K562 (cell line): ENCODE measurements at regions not wholly inside any gene's neighbourhood (a gene's known extent, or its start where the extent isn't known, plus 50 kb on each side); places are given as distances from the start of the nearest gene placed in this dataset.

Experiments
- ATAC-seq: fragments of 200-7000 bp; cut with Tn5 transposase; 3 replicates; pipeline ENCODE4 v1.9.1; 2020; ENCODE audit warnings: moderate library complexity
- BruUV-seq: library from RNA; stranded (reverse); fragments of 400-500 nt; replicated peaks from 2 replicates; lab custom pipeline; 2021; lab: Mats Ljungman, UMichigan
- CTCF ChIA-PET: fragments of 300-600 bp; formaldehyde crosslinking; extraction: SDS; loops from one replicate; lab custom pipeline; 2021; ENCODE audit warnings: low intra/inter-chr PET ratio; lab: Yijun Ruan, JAX
- POLR2A ChIA-PET: fragments of 300-600, 350-650 bp; sonication (Branson Sonifier 250); formaldehyde crosslinking; extraction: SDS; loops from one replicate; lab custom pipeline; 2021; ENCODE audit warnings: antibody characterized with exemption, inconsistent platforms; lab: Yijun Ruan, JAX
- DNase-seq, 4 experiments: peaks; one replicate each; pipeline versions ENCODE4 v3.0.0 to v3.0.0-alpha.2; 2011 to 2018; ENCODE audit warnings: low spot score in 3 of 4, mixed read lengths in 3 of 4; ENCODE audit errors: extremely low read depth in 1 of 4
- FAIRE-seq: peaks from 2 replicates; lab custom pipeline; 2011; peaks lifted over from hg19 to GRCh38; lab: Jason Lieb, UNC
- H2AFZ ChIP-seq: 2 replicates; pipeline ENCODE4 v1.6.0; 2011; ENCODE audit warnings: low read depth, low read length, control low read depth, inconsistent platforms
- H3K27ac ChIP-seq: fragments of 200-600 bp; 3 replicates; pipeline ENCODE4 v1.8.0; 2011; ENCODE audit warnings: low read depth, mild to moderate bottlenecking, control low read depth, inconsistent platforms, low read length, moderate library complexity, mixed read lengths; ENCODE audit errors: extremely low read depth
- H3K27me3 ChIP-seq, 2 experiments: fragments of 300-600 bp in 1 of 2; 2 replicates in 1 of 2; 3 replicates in 1 of 2; pipeline versions ENCODE4 v1.6.0 to v1.8.0; 2011; ENCODE audit warnings: inconsistent platforms in 2 of 2, low read length in 2 of 2, mild to moderate bottlenecking in 1 of 2, mixed read lengths in 1 of 2, moderate library complexity in 1 of 2; ENCODE audit not compliant: control insufficient read depth in 2 of 2, insufficient read depth in 2 of 2
- H3K36me3 ChIP-seq: fragments of 300-600 bp; 3 replicates; pipeline ENCODE4 v1.8.0; 2011; ENCODE audit warnings: mild to moderate bottlenecking, low read length, inconsistent platforms; ENCODE audit not compliant: control insufficient read depth, insufficient read depth
- H3K4me1 ChIP-seq, 2 experiments: fragments of 200-600 bp in 1 of 2; replicated peaks in 1 of 2; 2 replicates in 1 of 2; 3 replicates in 1 of 2; pipeline versions ENCODE4 v1.5.1 to v1.8.0; 2011; ENCODE audit warnings: inconsistent platforms in 2 of 2, low read length in 2 of 2, mild to moderate bottlenecking in 1 of 2, mixed read lengths in 1 of 2, moderate library complexity in 1 of 2; ENCODE audit not compliant: control insufficient read depth in 2 of 2, insufficient read depth in 2 of 2
- H3K4me2 ChIP-seq: 2 replicates; pipeline ENCODE4 v1.6.1; 2011; ENCODE audit warnings: low read length, control low read depth, inconsistent platforms, mixed read lengths; ENCODE audit not compliant: insufficient read depth
- H3K4me3 ChIP-seq: fragments of 200-600 bp; sonication (generic), shearing (Covaris generic); 2 replicates; pipeline ENCODE4 v1.5.1; 2016; ENCODE audit warnings: control low read depth, inconsistent platforms
- H3K79me2 ChIP-seq: fragments of 200-600 bp; 3 replicates; pipeline ENCODE4 v1.8.0; 2011; ENCODE audit warnings: low read length, inconsistent platforms; ENCODE audit not compliant: control insufficient read depth, insufficient read depth
- H3K9ac ChIP-seq, 2 experiments: 2 replicates each; pipeline versions ENCODE4 v1.6.0 to v1.6.1; 2011; ENCODE audit warnings: low read depth in 2 of 2, low read length in 2 of 2, control low read depth in 1 of 2, inconsistent platforms in 1 of 2, mild to moderate bottlenecking in 1 of 2, mixed read lengths in 1 of 2; ENCODE audit not compliant: insufficient read depth in 1 of 2
- H3K9me1 ChIP-seq: one replicate; pipeline ENCODE4 v1.6.0; 2011; ENCODE audit warnings: inconsistent platforms, mild to moderate bottlenecking, low read length, moderate library complexity; ENCODE audit not compliant: control insufficient read depth, insufficient read depth
- H3K9me3 ChIP-seq: replicated peaks from 2 replicates; pipeline ENCODE4 v1.5.1; 2011; ENCODE audit warnings: low read depth, low read length, inconsistent platforms; ENCODE audit not compliant: control insufficient read depth, insufficient read depth
- H4K20me1 ChIP-seq: replicated peaks from 2 replicates; pipeline ENCODE4 v1.6.1; 2011; ENCODE audit warnings: low read length, inconsistent platforms, mixed read lengths; ENCODE audit not compliant: control insufficient read depth, insufficient read depth
- BHLHE40 ChIP-seq: IDR thresholded peaks from 2 replicates; pipeline ENCODE4 v1.6.1; 2011; ENCODE audit warnings: low read length, improper control_type of control experiment
- DMBX1 ChIP-seq: fragments of 250-450 bp; sonication (Bioruptor Pico); IDR thresholded peaks from 2 replicates; pipeline ENCODE4 v1.8.0; 2022; ENCODE audit warnings: inconsistent platforms, mild to moderate bottlenecking, moderate library complexity, borderline replicate concordance
- HNRNPH1 ChIP-seq: fragments of 200-400 bp; formaldehyde crosslinking; optimal IDR thresholded peaks from 2 replicates; pipeline ENCODE3; 2017; ENCODE audit warnings: low read depth, mild to moderate bottlenecking, low read length, moderate library complexity
- NFIC ChIP-seq: fragments of 450-650 bp; IDR thresholded peaks from 2 replicates; pipeline ENCODE4 v1.6.1; 2017; ENCODE audit warnings: mild to moderate bottlenecking, inconsistent platforms
- NR4A1 ChIP-seq, 2 experiments: fragments of 250-450 bp in 1 of 2; fragments of 450-650 bp in 1 of 2; sonication (Bioruptor Pico) in 1 of 2; IDR thresholded peaks; 2 replicates each; pipeline versions ENCODE4 v1.4.0 to v1.6.1; 2016 to 2020; ENCODE audit warnings: mild to moderate bottlenecking in 2 of 2, missing compliant biosample characterization in 1 of 2, missing genetic modification characterization in 1 of 2, moderate library complexity in 1 of 2
- POLR2G ChIP-seq: fragments of 200-400 bp; formaldehyde crosslinking; IDR thresholded peaks from 2 replicates; pipeline ENCODE4 v1.6.1; 2017; ENCODE audit warnings: low read depth, mild to moderate bottlenecking, antibody characterized with exemption, low read length, moderate library complexity
- RBM34 ChIP-seq: fragments of 200-400 bp; formaldehyde crosslinking; IDR thresholded peaks from 2 replicates; pipeline ENCODE4 v1.6.1; 2018; ENCODE audit warnings: low read length, borderline replicate concordance; ENCODE audit not compliant: insufficient read depth
- SIN3A ChIP-seq, 2 experiments: fragments of 150-350 bp in 1 of 2; IDR thresholded peaks; 2 replicates each; pipeline ENCODE4 v1.6.1; 2011 to 2016; ENCODE audit warnings: borderline replicate concordance in 2 of 2, low read depth in 2 of 2, low read length in 2 of 2, mild to moderate bottlenecking in 2 of 2, moderate library complexity in 2 of 2; ENCODE audit not compliant: control insufficient read depth in 1 of 2
- TBP ChIP-seq: optimal IDR thresholded peaks from 2 replicates; pipeline ENCODE3; 2011; ENCODE audit warnings: low read depth, low read length, improper control_type of control experiment
- ZNF780A ChIP-seq: fragments of 250-450 bp; sonication (Bioruptor Pico); IDR thresholded peaks from 2 replicates; pipeline ENCODE4 v1.5.0; 2021; ENCODE audit warnings: mild to moderate bottlenecking
- WGBS: fragments of 100-300 bp; shearing (Covaris generic); methylation state at CpG from one replicate; pipeline ENCODE4 v1.1.6; 2016; ENCODE audit warnings: low coverage, mixed read lengths; ENCODE audit not compliant: insufficient coverage; ENCODE audit errors: missing lambda C conversion rate; 5-methylcytosine and 5-hydroxymethylcytosine counted together
- in situ Hi-C: fragments of 300-500 bp; cut with MboI; formaldehyde crosslinking; loops from 4 replicates; pipeline ENCODE4 v1.15.0; 2018; ENCODE audit warnings: inconsistent platforms, mixed read lengths
- intact Hi-C: fragments of 100-400 bp; cut with micrococcal nuclease; formaldehyde crosslinking; loops from 2 replicates; pipeline ENCODE4 v1.14.2; 2022
- TF ChIP-seq, protein P1 (sequence below): fragments of 250-450 bp; sonication (Bioruptor Pico); IDR thresholded peaks from 2 replicates; pipeline ENCODE4 v1.4.0; 2020; ENCODE audit warnings: mild to moderate bottlenecking, moderate library complexity

DNA sequence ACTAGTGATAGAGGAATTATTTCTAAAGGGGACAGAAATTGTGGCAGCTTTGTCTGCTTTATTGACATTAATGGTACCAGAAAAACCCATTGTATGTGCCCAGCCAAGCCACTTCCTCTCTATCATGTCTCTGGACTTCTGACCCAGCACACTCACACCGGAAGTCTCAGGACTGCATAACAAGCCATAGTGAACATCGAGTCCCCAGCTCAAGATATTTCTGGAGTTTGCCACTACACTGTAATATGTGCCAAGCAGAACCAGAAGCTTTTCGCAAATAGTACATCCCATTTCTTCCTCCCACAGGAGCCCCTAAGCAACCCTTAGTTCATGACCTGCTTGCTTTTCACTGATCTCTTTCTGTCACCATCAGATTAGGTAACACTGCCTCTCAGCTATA is 187.4 kb upstream of the GHR start (continued):
- TF ChIP-seq NR4A1 (CRISPR knock-in tag; IDR thresholded peaks at IDR 0.05) (no peak), NR4A1 (tag; IDR thresholded peaks at IDR 0.05) (no peak), ZNF780A (CRISPR knock-in tag) (no peak), TBP (no peak), SIN3A (IDR thresholded peaks at IDR 0.05; ENCODE audit: borderline replicate concordance in 2 of 2, control insufficient read depth in 1 of 2, low read depth in 2 of 2, low read length in 2 of 2) (no peak), BHLHE40 (no peak)

DNA sequence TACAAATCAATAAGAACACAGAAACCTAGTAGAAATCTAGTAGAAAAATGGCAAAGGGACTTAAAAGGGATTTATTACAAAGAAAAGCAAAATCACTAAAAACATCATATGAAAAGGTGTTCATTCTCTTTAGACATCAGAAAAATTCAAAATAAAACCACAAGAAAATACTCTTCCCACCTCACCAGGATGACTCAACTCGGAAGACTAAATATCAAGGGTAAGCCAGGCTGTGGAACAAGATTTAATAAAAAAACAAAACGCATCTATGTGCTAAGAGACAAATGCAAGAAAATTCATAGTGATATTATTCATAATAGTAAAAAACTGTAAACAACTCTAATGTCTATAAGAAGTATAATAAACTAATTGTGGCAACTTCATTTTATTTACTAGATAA is 181.6 kb upstream of the GHR start:
- no peaks in the 10 kb centered on the region for H3K4me1 ChIP-seq
- POLR2A ChIA-PET: no interaction called here
- ATAC-seq: no peak
- FAIRE-seq: no peak
- no peak overlapping the region for H2AFZ ChIP-seq
- H3K9ac ChIP-seq: no peak overlapping the region
- TF ChIP-seq RBM34: no peak
- TF ChIP-seq POLR2G: no peak
- TF ChIP-seq NFIC: no peak
- TF ChIP-seq, protein P1, sequence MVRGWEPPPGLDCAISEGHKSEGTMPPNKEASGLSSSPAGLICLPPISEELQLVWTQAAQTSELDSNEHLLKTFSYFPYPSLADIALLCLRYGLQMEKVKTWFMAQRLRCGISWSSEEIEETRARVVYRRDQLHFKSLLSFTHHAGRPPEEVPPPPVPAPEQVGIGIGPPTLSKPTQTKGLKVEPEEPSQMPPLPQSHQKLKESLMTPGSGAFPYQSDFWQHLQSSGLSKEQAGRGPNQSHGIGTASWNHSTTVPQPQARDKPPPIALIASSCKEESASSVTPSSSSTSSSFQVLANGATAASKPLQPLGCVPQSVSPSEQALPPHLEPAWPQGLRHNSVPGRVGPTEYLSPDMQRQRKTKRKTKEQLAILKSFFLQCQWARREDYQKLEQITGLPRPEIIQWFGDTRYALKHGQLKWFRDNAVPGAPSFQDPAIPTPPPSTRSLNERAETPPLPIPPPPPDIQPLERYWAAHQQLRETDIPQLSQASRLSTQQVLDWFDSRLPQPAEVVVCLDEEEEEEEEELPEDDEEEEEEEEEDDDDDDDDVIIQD (CRISPR knock-in tag): no peak
- no peak for TF ChIP-seq DMBX1 (CRISPR knock-in tag)
- TF ChIP-seq HNRNPH1: no peak
- DNase-seq: no peak
- 0% methylated on average over 2 of the region's 2 CpGs for WGBS
- intact Hi-C loops: no loop called here
- in situ Hi-C loops: no loop called here
- H3K36me3 ChIP-seq: no peaks in the 10 kb centered on the region
- CTCF ChIA-PET: no interaction called here
- H4K20me1 ChIP-seq: no peaks in the 10 kb centered on the region
- H3K27me3 ChIP-seq: no peaks in the 10 kb centered on the region
- no peak overlapping the region for H3K27ac ChIP-seq
- H3K4me3 ChIP-seq: no peak overlapping the region
- no peaks in the 10 kb centered on the region for H3K9me1 ChIP-seq
- no peak overlapping the region for H3K4me2 ChIP-seq
- no TSS peak for BruUV-seq
- no peaks in the 10 kb centered on the region for H3K9me3 ChIP-seq
- H3K79me2 ChIP-seq: no peaks in the 10 kb centered on the region
